Mucosa of descending colon (tissue), 3 donors: ENCODE measurements at regions not wholly inside any gene's neighbourhood (a gene's known extent, or its start where the extent isn't known, plus 50 kb on each side); places are given as distances from the start of the nearest gene placed in this dataset.

ENCODE experiments used
- ATAC-seq: fragments of 200-7000 bp; cut with Tn5 transposase; one replicate; pipeline ENCODE4 v1.9.1; 2020; ENCODE audit warnings: mild to moderate bottlenecking, moderate library complexity
- DNase-seq, 3 donors: peaks; one replicate each; pipeline ENCODE4 v3.0.0-alpha.2; 2020
- H3K36me3 ChIP-seq: fragments of 200-600 bp; one replicate; pipeline ENCODE4 v1.8.0; 2021; ENCODE audit warnings: low read depth, mild to moderate bottlenecking
- H3K4me1 ChIP-seq: fragments of 200-600 bp; one replicate; pipeline ENCODE4 v1.8.0; 2021; ENCODE audit warnings: low read depth, mild to moderate bottlenecking
- H3K4me3 ChIP-seq: fragments of 200-600 bp; one replicate; pipeline ENCODE4 v1.8.0; 2021; ENCODE audit warnings: mild to moderate bottlenecking
- H3K9me3 ChIP-seq: fragments of 200-600 bp; one replicate; pipeline ENCODE4 v1.8.0; 2021; ENCODE audit warnings: mild to moderate bottlenecking
- intact Hi-C, 2 donors: fragments of 100-400 bp; cut with DNase I in 1 of 2; cut with micrococcal nuclease in 1 of 2; formaldehyde crosslinking; loops; one replicate each; pipeline versions ENCODE4 v1.11.0 to v1.11.1; 2022; cut with DNase I, micrococcal nuclease
- TF ChIP-seq, protein P1 (sequence below): fragments of 200-600 bp; IDR thresholded peaks from one replicate; pipeline ENCODE4 v1.8.0; 2022; ENCODE audit warnings: antibody characterized with exemption, mild to moderate bottlenecking
- donor health status: DM: no; HTN: no; CAD: no; lungs with moderate emphysema.
- donor health status: DM: no; HTN: no; CAD: no.
- donor health status: DM: no; HTN: yes; CAD: no.

DNA sequence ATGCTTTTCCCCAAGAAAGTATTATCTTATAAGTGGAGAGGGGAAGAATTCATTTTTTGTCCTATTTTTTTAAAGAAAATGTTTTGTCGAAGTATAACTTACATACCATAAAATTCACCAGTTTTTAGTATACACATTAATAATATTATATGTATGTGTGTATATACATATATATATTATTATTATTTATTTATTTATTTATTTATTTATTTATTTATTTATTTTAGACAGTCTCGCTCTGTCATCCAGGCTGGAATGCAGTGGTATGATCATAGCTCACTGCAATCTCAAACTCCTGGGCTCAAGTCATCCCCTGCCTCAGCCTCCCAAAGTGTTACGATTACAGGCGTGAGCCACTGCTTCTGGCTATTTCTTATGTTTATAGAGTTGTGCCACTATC is 334.1 kb downstream of the ZNF674 start:
- TF ChIP-seq, protein P1, sequence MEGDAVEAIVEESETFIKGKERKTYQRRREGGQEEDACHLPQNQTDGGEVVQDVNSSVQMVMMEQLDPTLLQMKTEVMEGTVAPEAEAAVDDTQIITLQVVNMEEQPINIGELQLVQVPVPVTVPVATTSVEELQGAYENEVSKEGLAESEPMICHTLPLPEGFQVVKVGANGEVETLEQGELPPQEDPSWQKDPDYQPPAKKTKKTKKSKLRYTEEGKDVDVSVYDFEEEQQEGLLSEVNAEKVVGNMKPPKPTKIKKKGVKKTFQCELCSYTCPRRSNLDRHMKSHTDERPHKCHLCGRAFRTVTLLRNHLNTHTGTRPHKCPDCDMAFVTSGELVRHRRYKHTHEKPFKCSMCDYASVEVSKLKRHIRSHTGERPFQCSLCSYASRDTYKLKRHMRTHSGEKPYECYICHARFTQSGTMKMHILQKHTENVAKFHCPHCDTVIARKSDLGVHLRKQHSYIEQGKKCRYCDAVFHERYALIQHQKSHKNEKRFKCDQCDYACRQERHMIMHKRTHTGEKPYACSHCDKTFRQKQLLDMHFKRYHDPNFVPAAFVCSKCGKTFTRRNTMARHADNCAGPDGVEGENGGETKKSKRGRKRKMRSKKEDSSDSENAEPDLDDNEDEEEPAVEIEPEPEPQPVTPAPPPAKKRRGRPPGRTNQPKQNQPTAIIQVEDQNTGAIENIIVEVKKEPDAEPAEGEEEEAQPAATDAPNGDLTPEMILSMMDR, result no peak
- intact Hi-C loops, result no loop called here
- DNase-seq, result no peak

GRCh38 chrX:46209768-46210167 is 335.5 kb downstream of the ZNF674 start:
- H3K9me3 ChIP-seq, result no peaks in the 10 kb centered on the region
- H3K4me1 ChIP-seq, result no peaks in the 10 kb centered on the region
- TF ChIP-seq, protein P1, result no peak
- DNase-seq (no peak), ATAC-seq (no peak)
- intact Hi-C loops, result no loop called here
- H3K36me3 ChIP-seq, result no peaks in the 10 kb centered on the region
- H3K4me3 ChIP-seq, result no peak overlapping the region

More for the DNA sequence above, 334.1 kb downstream of the ZNF674 start:
- no peaks in the 10 kb centered on the region for H3K36me3 ChIP-seq
- no peak overlapping the region for H3K4me3 ChIP-seq
- no peaks in the 10 kb centered on the region for H3K9me3 ChIP-seq
- no peaks in the 10 kb centered on the region for H3K4me1 ChIP-seq
- no peak for ATAC-seq

- ATAC-seq (no peak), DNase-seq (no peak)
- Histone ChIP-seq H3K4me1 (no peaks in the 10 kb centered on the region), H3K9me3 (no peaks in the 10 kb centered on the region), H3K4me3 (no peak overlapping the region), H3K36me3 (no peaks in the 10 kb centered on the region)
- intact Hi-C loops, result no loop called here
- TF ChIP-seq, protein P1, result no peak
Observed at GRCh38 chrX:46209037-46209436, 336.2 kb downstream of the ZNF674 start.

DNA sequence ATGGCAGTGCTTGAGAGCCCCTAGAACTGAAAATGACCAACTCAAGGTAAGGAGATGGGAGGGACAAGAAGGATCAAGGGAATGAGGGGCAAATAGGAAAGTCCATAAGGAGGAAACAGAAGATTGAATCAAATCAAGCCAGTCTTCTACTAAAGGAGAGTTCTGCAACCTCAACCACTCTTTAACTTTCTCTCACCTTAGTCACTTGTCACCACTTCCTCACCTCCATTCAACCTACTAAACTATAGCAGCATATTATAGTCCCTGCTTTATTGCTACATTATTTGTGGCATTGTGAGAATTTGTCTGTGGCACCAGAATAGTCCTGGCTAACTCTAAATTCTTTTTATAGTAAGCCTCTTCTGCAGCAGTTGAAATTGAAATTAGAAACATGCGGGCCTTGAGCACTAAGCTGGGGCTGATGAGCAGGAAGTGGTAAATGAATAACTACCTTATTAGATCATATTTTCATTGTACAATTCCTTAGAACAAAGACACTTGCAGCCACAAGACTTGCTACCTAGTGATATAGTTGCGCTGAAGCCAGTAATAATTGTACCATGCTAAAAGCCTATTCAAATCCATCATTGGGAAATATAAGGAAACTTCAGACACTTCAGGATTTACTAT is 336.9 kb downstream of the ZNF674 start:
- ATAC-seq, result no peak
- intact Hi-C loops, result no loop called here
- Histone ChIP-seq H3K9me3 (no peaks in the 10 kb centered on the region), H3K4me1 (no peaks in the 10 kb centered on the region), H3K4me3 (no peak overlapping the region), H3K36me3 (no peaks in the 10 kb centered on the region)
- DNase-seq, result no peak
- TF ChIP-seq, protein P1, result no peak

DNA sequence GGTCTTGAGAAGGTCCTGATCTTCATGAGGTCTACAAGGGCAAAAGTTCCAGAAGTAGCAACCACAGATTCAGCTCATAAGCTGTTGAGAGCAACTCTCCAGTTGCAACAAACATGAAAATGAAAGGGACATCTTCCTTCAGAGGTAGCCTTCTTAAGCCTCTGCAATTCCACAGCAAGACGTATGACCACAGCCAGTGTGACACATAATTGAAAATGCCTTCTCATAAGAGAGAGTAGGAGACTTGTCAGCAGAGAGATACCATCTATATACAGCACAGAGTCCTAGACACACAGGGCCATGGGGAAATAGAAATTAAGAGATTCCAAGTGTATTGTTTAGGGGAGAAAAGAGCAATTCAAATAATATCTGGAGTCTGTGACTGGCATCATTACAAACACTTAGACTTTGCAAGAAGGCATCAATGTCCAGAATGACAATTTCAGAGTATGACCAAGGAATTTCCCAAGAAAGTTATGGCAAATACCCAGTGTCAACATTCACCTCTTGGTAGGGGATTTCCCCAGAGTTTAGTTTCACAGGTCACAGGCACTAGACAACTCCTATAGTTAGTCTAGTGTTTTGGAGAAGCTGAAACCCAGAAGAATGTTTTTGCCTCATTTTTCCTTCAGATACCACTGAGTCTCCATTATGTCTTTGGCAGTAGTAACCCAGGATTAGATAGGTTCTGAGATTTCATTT is 340.3 kb downstream of the ZNF674 start:
- intact Hi-C loops, result no loop called here
- Histone ChIP-seq H3K4me1 (no peaks in the 10 kb centered on the region), H3K4me3 (no peak overlapping the region), H3K36me3 (no peaks in the 10 kb centered on the region), H3K9me3 (no peaks in the 10 kb centered on the region)
- DNase-seq (no peak), ATAC-seq (no peak)
- TF ChIP-seq, protein P1, result no peak
